ENCODE measurements at regions not wholly inside any gene's neighbourhood (a gene's known extent, or its start where the extent isn't known, plus 50 kb on each side); places are given as distances from the start of the nearest gene placed in this dataset.

DNA sequence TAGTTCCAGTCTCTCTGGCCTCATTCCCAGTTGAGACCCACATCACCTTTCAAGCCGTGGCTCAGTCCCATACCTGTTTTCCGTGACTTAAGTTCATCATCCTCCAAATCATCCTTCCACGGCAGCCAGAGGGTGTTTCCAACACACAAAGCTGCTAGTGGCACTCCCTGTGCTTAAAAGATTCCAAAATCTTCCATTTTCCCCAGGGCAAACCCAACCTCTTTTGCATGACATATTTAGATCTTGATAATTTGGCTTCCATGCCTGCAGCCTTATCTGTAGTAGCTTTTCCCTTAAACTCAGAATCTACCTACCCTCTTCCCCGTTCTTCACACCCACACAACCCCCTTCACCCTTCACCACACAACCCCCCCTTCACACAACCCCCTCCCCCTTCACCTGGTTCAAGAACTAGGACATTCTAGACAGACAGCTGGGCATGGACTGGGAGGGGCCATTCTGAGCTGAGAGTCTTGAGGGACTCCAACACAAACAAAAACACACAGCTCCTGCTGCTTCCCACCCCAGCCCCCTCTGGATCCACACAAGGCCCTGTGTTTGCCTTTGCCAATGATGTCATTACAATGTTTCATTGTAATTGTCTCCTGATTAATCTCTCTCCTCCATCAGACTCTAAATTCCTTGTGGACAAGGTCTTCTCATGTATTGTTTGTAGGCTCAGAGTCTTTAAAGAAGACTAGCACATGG lies 268.2 kb downstream of the SH3GL2 start:
- no peak overlapping the region for H3K4me3 ChIP-seq
- H3K36me3 ChIP-seq = no peaks in the 10 kb centered on the region
- no peaks in the 10 kb centered on the region for H3K9me3 ChIP-seq
- DNase-seq (ENCODE audit: low spot score) = no peak
- WGBS = 79% methylated on average over 4 of the region's 4 CpGs
- intact Hi-C loops (cut with DNase I) = no loop called here
- no peaks in the 10 kb centered on the region for H3K4me1 ChIP-seq (replicated peaks)
- TF ChIP-seq POLR2A (IDR thresholded peaks at IDR 0.05) (no peak), POLR2AphosphoS5 (IDR thresholded peaks at IDR 0.05) (no peak)
- TF ChIP-seq, protein P1, sequence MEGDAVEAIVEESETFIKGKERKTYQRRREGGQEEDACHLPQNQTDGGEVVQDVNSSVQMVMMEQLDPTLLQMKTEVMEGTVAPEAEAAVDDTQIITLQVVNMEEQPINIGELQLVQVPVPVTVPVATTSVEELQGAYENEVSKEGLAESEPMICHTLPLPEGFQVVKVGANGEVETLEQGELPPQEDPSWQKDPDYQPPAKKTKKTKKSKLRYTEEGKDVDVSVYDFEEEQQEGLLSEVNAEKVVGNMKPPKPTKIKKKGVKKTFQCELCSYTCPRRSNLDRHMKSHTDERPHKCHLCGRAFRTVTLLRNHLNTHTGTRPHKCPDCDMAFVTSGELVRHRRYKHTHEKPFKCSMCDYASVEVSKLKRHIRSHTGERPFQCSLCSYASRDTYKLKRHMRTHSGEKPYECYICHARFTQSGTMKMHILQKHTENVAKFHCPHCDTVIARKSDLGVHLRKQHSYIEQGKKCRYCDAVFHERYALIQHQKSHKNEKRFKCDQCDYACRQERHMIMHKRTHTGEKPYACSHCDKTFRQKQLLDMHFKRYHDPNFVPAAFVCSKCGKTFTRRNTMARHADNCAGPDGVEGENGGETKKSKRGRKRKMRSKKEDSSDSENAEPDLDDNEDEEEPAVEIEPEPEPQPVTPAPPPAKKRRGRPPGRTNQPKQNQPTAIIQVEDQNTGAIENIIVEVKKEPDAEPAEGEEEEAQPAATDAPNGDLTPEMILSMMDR (IDR thresholded peaks at IDR 0.05) = no peak
- H3K27me3 ChIP-seq (replicated peaks; ENCODE audit: insufficient read depth) = no peaks in the 10 kb centered on the region
- no peak overlapping the region for H3K27ac ChIP-seq

DNA sequence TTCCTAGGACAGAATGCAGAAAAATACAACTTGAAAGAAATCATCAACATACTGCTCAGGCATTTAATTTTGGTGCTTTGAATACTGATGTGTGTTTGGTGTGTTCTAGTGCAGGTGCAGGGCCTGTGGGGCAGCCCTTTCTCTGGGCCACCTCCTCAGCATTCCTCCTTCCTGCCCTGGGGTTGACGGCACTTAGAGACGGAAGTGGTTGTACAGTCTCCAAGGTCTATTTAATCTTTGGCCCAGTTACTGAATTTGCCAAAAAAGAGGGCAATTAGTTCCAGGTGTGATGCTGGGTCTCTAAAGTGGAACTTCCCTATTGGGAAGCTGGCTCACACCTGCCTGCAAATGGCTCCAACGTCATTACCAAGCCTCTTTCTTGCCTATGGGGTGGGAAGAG lies 269.0 kb downstream of the SH3GL2 start:
- no peak overlapping the region for H3K4me3 ChIP-seq
- intact Hi-C loops (cut with DNase I) = no loop called here
- no peaks in the 10 kb centered on the region for H3K36me3 ChIP-seq
- no peak overlapping the region for H3K27ac ChIP-seq
- no peaks in the 10 kb centered on the region for H3K27me3 ChIP-seq (replicated peaks; ENCODE audit: insufficient read depth)
- whole genome bisulfite sequencing = 47% methylated on average over 3 of the region's 3 CpGs
- no peaks in the 10 kb centered on the region for H3K9me3 ChIP-seq
- TF ChIP-seq, protein P1 (IDR thresholded peaks at IDR 0.05) = no peak
- TF ChIP-seq POLR2AphosphoS5 (IDR thresholded peaks at IDR 0.05) = no peak
- no peak for TF ChIP-seq POLR2A (IDR thresholded peaks at IDR 0.05)
- H3K4me1 ChIP-seq (replicated peaks) = no peaks in the 10 kb centered on the region
- DNase-seq (ENCODE audit: low spot score) = no peak

DNA sequence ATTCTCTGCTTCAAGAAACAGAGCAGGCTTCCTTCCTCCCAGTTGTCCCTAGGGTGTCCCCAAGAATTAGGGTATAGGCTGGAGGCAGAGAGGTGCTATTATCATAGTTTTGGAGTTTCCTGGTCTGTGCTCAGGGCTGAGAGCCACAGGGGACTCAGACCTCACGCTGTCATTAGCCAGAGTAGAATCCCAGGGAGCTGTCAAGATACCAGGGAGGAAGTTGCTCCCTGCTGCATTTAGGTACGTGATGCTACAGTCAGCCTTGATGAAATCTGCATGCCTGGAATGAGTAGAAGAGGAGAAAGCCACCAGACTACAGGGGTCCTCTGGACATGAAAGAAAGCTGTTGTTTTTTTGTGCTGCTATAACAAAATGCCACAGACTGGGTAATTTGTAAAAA lies 273.2 kb downstream of the SH3GL2 start:
- intact Hi-C loops (cut with DNase I) = no loop called here
- TF ChIP-seq, protein P1 (IDR thresholded peaks at IDR 0.05) = no peak
- TF ChIP-seq POLR2A (IDR thresholded peaks at IDR 0.05) = no peak
- TF ChIP-seq POLR2AphosphoS5 (IDR thresholded peaks at IDR 0.05) = no peak
- WGBS = 67% methylated on average over 2 of the region's 2 CpGs
- no peak overlapping the region for H3K4me3 ChIP-seq
- H3K4me1 ChIP-seq (replicated peaks) = no peaks in the 10 kb centered on the region
- DNase-seq (ENCODE audit: low spot score) = no peak
- H3K9me3 ChIP-seq = no peaks in the 10 kb centered on the region
- no peaks in the 10 kb centered on the region for H3K36me3 ChIP-seq
- H3K27ac ChIP-seq = no peak overlapping the region
- no peaks in the 10 kb centered on the region for H3K27me3 ChIP-seq (replicated peaks; ENCODE audit: insufficient read depth)

DNA sequence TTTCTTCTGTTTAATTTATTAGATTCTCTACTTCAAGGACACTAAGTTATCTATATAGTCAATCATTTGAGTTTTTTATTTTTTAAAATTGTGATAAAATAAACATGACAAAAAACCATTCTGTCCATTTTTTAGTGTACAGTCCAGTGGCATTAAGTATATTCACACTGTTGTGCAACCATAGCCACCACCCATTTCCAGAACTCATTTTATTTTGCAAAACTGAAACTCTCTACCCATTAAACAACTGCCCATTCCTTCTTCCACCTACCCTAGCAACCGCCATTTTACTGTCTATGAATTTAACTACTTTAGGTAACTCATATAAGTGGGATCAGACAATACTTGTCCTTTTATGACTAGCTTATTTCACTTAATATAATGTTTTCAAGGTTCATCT lies 275.6 kb downstream of the SH3GL2 start:
- H3K27me3 ChIP-seq (replicated peaks; ENCODE audit: insufficient read depth) = no peaks in the 10 kb centered on the region
- TF ChIP-seq, protein P1 (IDR thresholded peaks at IDR 0.05) = no peak
- no peak for TF ChIP-seq POLR2A (IDR thresholded peaks at IDR 0.05)
- TF ChIP-seq POLR2AphosphoS5 (IDR thresholded peaks at IDR 0.05) = no peak
- no peak for DNase-seq (ENCODE audit: low spot score)
- no peaks in the 10 kb centered on the region for H3K36me3 ChIP-seq
- no peaks in the 10 kb centered on the region for H3K4me1 ChIP-seq (replicated peaks)
- intact Hi-C loops (cut with DNase I) = no loop called here
- 85% methylated on average over 1 of the region's 1 CpG for WGBS
- H3K9me3 ChIP-seq = no peaks in the 10 kb centered on the region
- H3K27ac ChIP-seq = no peak overlapping the region
- H3K4me3 ChIP-seq = no peak overlapping the region

GRCh38 chr9:17856995-17857394 lies 278.1 kb downstream of the SH3GL2 start:
- WGBS = 92% methylated on average over 3 of the region's 3 CpGs
- Histone ChIP-seq H3K27ac (no peak overlapping the region), H3K4me1 (replicated peaks) (no peaks in the 10 kb centered on the region), H3K9me3 (no peaks in the 10 kb centered on the region), H3K27me3 (replicated peaks; ENCODE audit: insufficient read depth) (no peaks in the 10 kb centered on the region), H3K4me3 (no peak overlapping the region), H3K36me3 (no peaks in the 10 kb centered on the region)
- no peak for TF ChIP-seq POLR2AphosphoS5 (IDR thresholded peaks at IDR 0.05)
- TF ChIP-seq POLR2A (IDR thresholded peaks at IDR 0.05) = no peak
- TF ChIP-seq, protein P1 (IDR thresholded peaks at IDR 0.05) = no peak
- intact Hi-C loops (cut with DNase I) = no loop called here
- DNase-seq (ENCODE audit: low spot score) = no peak

Measured in prostate gland (tissue), 2 donors.